ENCODE measurements at regions not wholly inside any gene's neighbourhood (a gene's known extent, or its start where the extent isn't known, plus 50 kb on each side); places are given as distances from the start of the nearest gene placed in this dataset.

GRCh38 chr9:135387976-135388375 lies 91.6 kb upstream of the PPP1R26 start:
- DNase-seq (ENCODE audit: extremely low spot score in 2 of 2), result no peak
- intact Hi-C loops (cut with DNase I), result no loop called here
- Histone ChIP-seq H3K36me3 (no peaks in the 10 kb centered on the region), H3K27ac (no peak overlapping the region), H3K9me3 (no peaks in the 10 kb centered on the region), H3K27me3 (no peaks in the 10 kb centered on the region), H3K4me3 (no peak overlapping the region), H3K4me1 (no peaks in the 10 kb centered on the region)
- TF ChIP-seq CTCF (IDR thresholded peaks at IDR 0.05), result no peak
- no peak for TF ChIP-seq POLR2AphosphoS5 (IDR thresholded peaks at IDR 0.05; ENCODE audit: insufficient read depth in 1 of 2, low read depth in 1 of 2)
- no peak for TF ChIP-seq POLR2A (IDR thresholded peaks at IDR 0.05)

- Histone ChIP-seq H3K4me1 (no peaks in the 10 kb centered on the region), H3K27me3 (no peaks in the 10 kb centered on the region), H3K4me3 (no peak overlapping the region), H3K9me3 (no peaks in the 10 kb centered on the region), H3K27ac (no peak overlapping the region), H3K36me3 (no peaks in the 10 kb centered on the region)
- DNase-seq (ENCODE audit: extremely low spot score in 2 of 2), result no peak
- intact Hi-C loops (cut with DNase I), result no loop called here
- TF ChIP-seq CTCF (IDR thresholded peaks at IDR 0.05) (no peak), POLR2AphosphoS5 (IDR thresholded peaks at IDR 0.05; ENCODE audit: insufficient read depth in 1 of 2, low read depth in 1 of 2) (no peak), POLR2A (IDR thresholded peaks at IDR 0.05) (no peak)
Measured at GRCh38 chr9:135388530-135388929, 91.1 kb upstream of the PPP1R26 start.

- no peaks in the 10 kb centered on the region for H3K27me3 ChIP-seq
- H3K27ac ChIP-seq, result no peak overlapping the region
- DNase-seq (ENCODE audit: extremely low spot score in 2 of 2), result no peak
- H3K9me3 ChIP-seq, result peaks cover 4% of the 10 kb centered on the region
- intact Hi-C loops (cut with DNase I), result no loop called here
- no peaks in the 10 kb centered on the region for H3K36me3 ChIP-seq
- H3K4me1 ChIP-seq, result no peaks in the 10 kb centered on the region
- no peak for TF ChIP-seq CTCF (IDR thresholded peaks at IDR 0.05)
- no peak for TF ChIP-seq POLR2AphosphoS5 (IDR thresholded peaks at IDR 0.05; ENCODE audit: insufficient read depth in 1 of 2, low read depth in 1 of 2)
- no peak for TF ChIP-seq POLR2A (IDR thresholded peaks at IDR 0.05)
- H3K4me3 ChIP-seq, result no peak overlapping the region
Measured at GRCh38 chr9:135391759-135392158, 87.8 kb upstream of the PPP1R26 start.

DNA sequence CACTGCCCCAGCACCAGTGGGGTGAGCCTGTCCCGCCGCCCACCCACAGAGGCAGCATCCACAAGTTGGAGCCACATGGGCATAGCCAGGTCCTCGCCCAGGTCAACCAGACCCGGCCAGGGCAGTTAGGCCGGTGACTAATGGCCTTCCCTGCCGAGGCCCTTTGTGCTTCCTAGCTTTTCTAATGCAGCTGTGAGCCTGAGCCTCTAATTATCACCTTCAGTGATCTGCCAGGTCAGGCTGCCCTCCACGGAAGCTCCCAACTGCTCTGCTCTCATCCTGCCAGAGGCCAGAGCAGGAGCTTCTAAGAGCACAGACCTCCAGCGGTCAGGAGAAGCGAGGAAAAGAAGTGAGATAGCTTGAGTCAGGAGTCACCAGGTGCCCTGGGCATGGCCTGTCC lies 87.1 kb upstream of the PPP1R26 start:
- Histone ChIP-seq H3K9me3 (peaks cover 4% of the 10 kb centered on the region), H3K27me3 (no peaks in the 10 kb centered on the region), H3K36me3 (no peaks in the 10 kb centered on the region), H3K4me1 (no peaks in the 10 kb centered on the region), H3K4me3 (no peak overlapping the region), H3K27ac (no peak overlapping the region)
- intact Hi-C loops (cut with DNase I), result no loop called here
- DNase-seq (ENCODE audit: extremely low spot score in 2 of 2), result no peak
- no peak for TF ChIP-seq POLR2A (IDR thresholded peaks at IDR 0.05)
- no peak for TF ChIP-seq POLR2AphosphoS5 (IDR thresholded peaks at IDR 0.05; ENCODE audit: insufficient read depth in 1 of 2, low read depth in 1 of 2)
- TF ChIP-seq CTCF (IDR thresholded peaks at IDR 0.05), result no peak

- Histone ChIP-seq H3K4me3 (no peak overlapping the region), H3K27ac (no peak overlapping the region), H3K9me3 (peaks cover 4% of the 10 kb centered on the region), H3K27me3 (no peaks in the 10 kb centered on the region), H3K4me1 (no peaks in the 10 kb centered on the region), H3K36me3 (no peaks in the 10 kb centered on the region)
- DNase-seq (ENCODE audit: extremely low spot score in 2 of 2), result no peak
- no peak for TF ChIP-seq POLR2A (IDR thresholded peaks at IDR 0.05)
- no peak for TF ChIP-seq CTCF (IDR thresholded peaks at IDR 0.05)
- TF ChIP-seq POLR2AphosphoS5 (IDR thresholded peaks at IDR 0.05; ENCODE audit: insufficient read depth in 1 of 2, low read depth in 1 of 2), result no peak
- intact Hi-C loops (cut with DNase I), result no loop called here
Measured at GRCh38 chr9:135394131-135394530, 85.5 kb upstream of the PPP1R26 start.

Data from vagina (tissue), 2 donors.